ENCODE measurements at regions not wholly inside any gene's neighbourhood (a gene's known extent, or its start where the extent isn't known, plus 50 kb on each side); places are given as distances from the start of the nearest gene placed in this dataset.

GRCh38 chr15:31483053-31483985 lies 156.7 kb downstream of the KLF13 start:
- Histone ChIP-seq H3K27me3 (ENCODE audit: control insufficient read depth, insufficient read depth, low read length) (peaks cover 25% of the 10 kb centered on the region), H3K4me1 (ENCODE audit: control insufficient read depth, insufficient read depth, low read length) (peaks cover 3% of the 10 kb centered on the region; the same call in 1 of the 2 replicates), H3K27ac (ENCODE audit: low read length) (no peak overlapping the region), H3K4me3 (ENCODE audit: low read length) (peak overlapping the region; percentile 46; the same call in 1 of the 2 replicates), H3K36me3 (ENCODE audit: control insufficient read depth, insufficient read depth, low read length) (no peaks in the 10 kb centered on the region; the same call in 1 of the 2 replicates), H3K9me3 (ENCODE audit: control insufficient read depth, insufficient read depth, low read length) (no peaks in the 10 kb centered on the region)
- DNase-seq (ENCODE audit: low read depth, low spot score): no peak
- no CpG with 5 or more reads among the region's 147 CpGs for WGBS (ENCODE audit: insufficient coverage, insufficient read length)

DNA sequence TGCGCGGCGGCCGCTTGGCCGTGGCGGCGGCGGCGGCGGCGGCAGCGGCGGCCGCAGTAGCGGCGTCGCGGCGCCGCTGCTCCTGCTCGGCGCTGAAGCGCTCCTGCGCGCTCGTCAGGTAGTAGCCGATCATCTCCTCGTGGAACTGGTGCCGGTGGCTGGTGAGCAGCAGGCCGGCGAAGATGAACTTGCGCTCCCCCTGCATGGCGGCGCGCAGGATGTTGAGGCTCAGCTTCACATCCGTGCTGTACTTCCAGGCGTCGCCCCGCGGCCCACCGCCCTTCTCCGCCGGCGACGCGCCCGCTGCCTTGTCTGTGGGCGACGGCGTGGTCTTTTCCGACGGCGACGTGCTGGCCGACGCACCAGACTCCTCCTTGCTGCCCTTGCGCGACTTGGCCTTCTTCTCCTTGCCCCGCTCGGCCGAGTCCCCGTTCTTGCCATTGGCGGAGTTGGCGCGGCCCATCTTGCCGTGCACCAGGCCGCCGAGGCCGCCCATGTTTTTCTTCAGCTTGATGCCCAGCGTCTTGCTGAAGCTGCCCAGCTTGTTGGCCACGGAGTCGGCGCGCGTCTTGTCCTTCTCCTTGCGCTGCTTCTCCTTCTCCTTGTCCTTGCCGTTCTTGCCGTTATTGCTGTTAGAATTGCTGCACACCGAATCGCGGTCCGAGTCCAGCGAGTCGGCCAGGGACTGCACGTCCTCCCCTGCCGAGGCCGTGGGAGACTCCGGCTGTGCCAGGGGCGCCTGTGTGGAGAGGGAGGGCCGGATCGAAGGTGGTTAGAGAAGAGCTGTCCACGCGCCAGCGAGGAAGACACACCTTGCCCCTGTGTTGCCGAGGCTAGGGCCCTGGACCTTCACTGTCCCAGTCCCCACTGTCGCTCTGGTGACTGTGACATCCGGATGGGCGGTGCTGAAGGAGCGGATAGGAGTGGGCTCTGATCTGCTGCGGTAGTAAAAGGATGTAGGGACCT lies 157.6 kb downstream of the KLF13 start:
- Histone ChIP-seq H3K36me3 (ENCODE audit: control insufficient read depth, insufficient read depth, low read length) (no peaks in the 10 kb centered on the region; the same call in 1 of the 2 replicates), H3K4me3 (ENCODE audit: low read length) (peak overlapping the region; percentile 21; the same call in 1 of the 2 replicates), H3K9me3 (ENCODE audit: control insufficient read depth, insufficient read depth, low read length) (no peaks in the 10 kb centered on the region), H3K4me1 (ENCODE audit: control insufficient read depth, insufficient read depth, low read length) (peaks cover 5% of the 10 kb centered on the region; the same call in 1 of the 2 replicates), H3K27ac (ENCODE audit: low read length) (no peak overlapping the region), H3K27me3 (ENCODE audit: control insufficient read depth, insufficient read depth, low read length) (peaks cover 25% of the 10 kb centered on the region)
- no peak for DNase-seq (ENCODE audit: low read depth, low spot score)
- no CpG with 5 or more reads among the region's 100 CpGs for WGBS (ENCODE audit: insufficient coverage, insufficient read length)

GRCh38 chr15:31484986-31485385 lies 158.4 kb downstream of the KLF13 start:
- Histone ChIP-seq H3K27ac (ENCODE audit: low read length) (no peak overlapping the region), H3K27me3 (ENCODE audit: control insufficient read depth, insufficient read depth, low read length) (peaks cover 25% of the 10 kb centered on the region), H3K4me3 (ENCODE audit: low read length) (no peak overlapping the region), H3K36me3 (ENCODE audit: control insufficient read depth, insufficient read depth, low read length) (no peaks in the 10 kb centered on the region; the same call in 1 of the 2 replicates), H3K4me1 (ENCODE audit: control insufficient read depth, insufficient read depth, low read length) (peaks cover 5% of the 10 kb centered on the region; the same call in 1 of the 2 replicates), H3K9me3 (ENCODE audit: control insufficient read depth, insufficient read depth, low read length) (no peaks in the 10 kb centered on the region)
- no peak for DNase-seq (ENCODE audit: low read depth, low spot score)
- WGBS (ENCODE audit: insufficient coverage, insufficient read length): no CpG with 5 or more reads among the region's 5 CpGs

GRCh38 chr15:31485431-31485830 lies 158.8 kb downstream of the KLF13 start:
- Histone ChIP-seq H3K27me3 (ENCODE audit: control insufficient read depth, insufficient read depth, low read length) (peaks cover 25% of the 10 kb centered on the region), H3K27ac (ENCODE audit: low read length) (no peak overlapping the region), H3K9me3 (ENCODE audit: control insufficient read depth, insufficient read depth, low read length) (no peaks in the 10 kb centered on the region), H3K4me1 (ENCODE audit: control insufficient read depth, insufficient read depth, low read length) (peaks cover 5% of the 10 kb centered on the region; the same call in 1 of the 2 replicates), H3K4me3 (ENCODE audit: low read length) (no peak overlapping the region), H3K36me3 (ENCODE audit: control insufficient read depth, insufficient read depth, low read length) (no peaks in the 10 kb centered on the region; the same call in 1 of the 2 replicates)
- WGBS (ENCODE audit: insufficient coverage, insufficient read length): no CpG with 5 or more reads among the region's 7 CpGs
- no peak for DNase-seq (ENCODE audit: low read depth, low spot score)

- no peak overlapping the region for H3K27ac ChIP-seq (ENCODE audit: low read length)
- no peak overlapping the region for H3K4me3 ChIP-seq (ENCODE audit: low read length)
- H3K36me3 ChIP-seq (ENCODE audit: control insufficient read depth, insufficient read depth, low read length): no peaks in the 10 kb centered on the region; the same call in 1 of the 2 replicates
- peaks cover 5% of the 10 kb centered on the region; the same call in 1 of the 2 replicates for H3K4me1 ChIP-seq (ENCODE audit: control insufficient read depth, insufficient read depth, low read length)
- DNase-seq (ENCODE audit: low read depth, low spot score): no peak
- H3K27me3 ChIP-seq (ENCODE audit: control insufficient read depth, insufficient read depth, low read length): peaks cover 25% of the 10 kb centered on the region
- no CpG with 5 or more reads among the region's 14 CpGs for WGBS (ENCODE audit: insufficient coverage, insufficient read length)
- no peaks in the 10 kb centered on the region for H3K9me3 ChIP-seq (ENCODE audit: control insufficient read depth, insufficient read depth, low read length)
Measured at GRCh38 chr15:31485911-31486461, 159.4 kb downstream of the KLF13 start.

- Histone ChIP-seq H3K27ac (ENCODE audit: low read length) (no peak overlapping the region), H3K4me3 (ENCODE audit: low read length) (no peak overlapping the region), H3K4me1 (ENCODE audit: control insufficient read depth, insufficient read depth, low read length) (peaks cover 5% of the 10 kb centered on the region; the same call in 1 of the 2 replicates), H3K27me3 (ENCODE audit: control insufficient read depth, insufficient read depth, low read length) (peaks cover 25% of the 10 kb centered on the region), H3K9me3 (ENCODE audit: control insufficient read depth, insufficient read depth, low read length) (no peaks in the 10 kb centered on the region), H3K36me3 (ENCODE audit: control insufficient read depth, insufficient read depth, low read length) (no peaks in the 10 kb centered on the region; the same call in 1 of the 2 replicates)
- DNase-seq (ENCODE audit: low read depth, low spot score): no peak
- WGBS (ENCODE audit: insufficient coverage, insufficient read length): no CpG with 5 or more reads among the region's 11 CpGs
Measured at GRCh38 chr15:31486506-31486905, 159.9 kb downstream of the KLF13 start.

DNA sequence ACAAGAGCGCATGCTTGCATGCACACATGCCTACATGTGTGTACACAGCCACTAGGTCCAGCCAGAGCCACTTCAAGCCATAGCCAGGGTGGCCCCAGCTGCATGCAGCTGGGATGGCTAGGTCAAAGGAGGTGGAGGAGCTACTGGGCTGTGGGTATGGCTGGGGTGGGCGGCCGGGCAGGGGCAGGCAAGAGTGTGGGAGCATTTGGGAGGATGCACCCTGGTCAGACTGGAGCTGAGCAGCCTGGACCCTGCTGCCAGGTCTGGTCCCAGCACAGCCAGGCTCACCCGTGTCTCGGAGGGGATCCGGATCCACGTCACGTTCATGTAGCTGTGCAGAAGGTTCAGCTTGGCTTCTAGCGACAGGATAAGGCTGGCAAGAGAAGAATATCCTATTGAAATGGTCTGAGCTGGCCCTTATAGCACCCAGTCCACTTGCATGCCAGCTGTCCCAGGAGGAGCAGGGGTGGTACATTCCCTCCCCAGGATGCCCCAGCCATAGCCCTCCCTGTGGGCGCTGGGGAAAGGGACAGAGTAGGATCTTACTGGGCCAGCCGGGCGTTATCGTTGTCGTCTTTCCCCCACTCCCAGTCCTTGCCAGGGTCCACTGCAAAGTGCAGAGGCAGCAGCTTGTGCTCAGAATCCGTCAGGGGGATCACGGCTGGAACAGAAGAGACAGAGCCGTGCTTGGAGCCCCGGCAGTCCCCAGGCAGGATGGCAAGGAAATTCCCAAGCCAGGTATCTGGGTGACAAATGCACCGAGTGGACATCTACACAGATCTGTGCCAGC lies 160.5 kb downstream of the KLF13 start:
- Histone ChIP-seq H3K4me3 (ENCODE audit: low read length) (no peak overlapping the region), H3K36me3 (ENCODE audit: control insufficient read depth, insufficient read depth, low read length) (no peaks in the 10 kb centered on the region; the same call in 1 of the 2 replicates), H3K9me3 (ENCODE audit: control insufficient read depth, insufficient read depth, low read length) (no peaks in the 10 kb centered on the region), H3K27me3 (ENCODE audit: control insufficient read depth, insufficient read depth, low read length) (peaks cover 20% of the 10 kb centered on the region), H3K4me1 (ENCODE audit: control insufficient read depth, insufficient read depth, low read length) (peaks cover 5% of the 10 kb centered on the region; the same call in 1 of the 2 replicates), H3K27ac (ENCODE audit: low read length) (no peak overlapping the region)
- WGBS (ENCODE audit: insufficient coverage, insufficient read length): no CpG with 5 or more reads among the region's 19 CpGs
- no peak for DNase-seq (ENCODE audit: low read depth, low spot score)

DNA sequence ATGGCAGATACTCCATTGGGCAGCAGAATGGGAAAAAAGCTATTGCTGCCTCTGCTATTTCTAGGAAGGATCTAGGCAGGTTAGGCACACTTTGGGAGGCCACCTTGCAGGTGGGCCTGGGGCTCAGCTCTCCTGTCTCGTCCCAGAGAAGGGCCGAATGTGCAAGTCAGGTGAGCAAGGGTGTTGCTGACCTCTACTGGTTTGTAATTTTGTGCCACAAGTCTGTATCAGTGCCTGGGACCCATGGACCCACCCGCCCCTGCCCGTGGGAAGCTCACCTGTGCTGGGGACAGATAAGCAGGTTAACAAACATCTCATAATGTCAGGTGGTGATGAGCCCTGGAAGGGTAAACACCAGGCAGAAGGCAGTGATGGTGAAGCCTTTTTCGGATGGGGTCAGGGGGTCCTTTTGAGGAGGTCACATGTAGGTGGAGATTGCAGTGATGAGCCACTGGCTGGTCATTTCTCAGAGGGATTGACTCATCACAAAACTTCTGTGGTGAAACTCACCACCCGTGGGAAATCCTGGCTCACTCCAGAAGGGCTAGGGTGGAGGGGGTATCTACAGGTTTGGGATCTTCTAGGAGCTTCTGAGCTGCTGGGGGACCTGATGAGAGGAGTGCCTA lies 161.3 kb downstream of the KLF13 start:
- WGBS (ENCODE audit: insufficient coverage, insufficient read length): no CpG with 5 or more reads among the region's 6 CpGs
- H3K36me3 ChIP-seq (ENCODE audit: control insufficient read depth, insufficient read depth, low read length): no peaks in the 10 kb centered on the region; the same call in 1 of the 2 replicates
- no peaks in the 10 kb centered on the region for H3K9me3 ChIP-seq (ENCODE audit: control insufficient read depth, insufficient read depth, low read length)
- H3K4me3 ChIP-seq (ENCODE audit: low read length): no peak overlapping the region
- no peak for DNase-seq (ENCODE audit: low read depth, low spot score)
- no peak overlapping the region for H3K27ac ChIP-seq (ENCODE audit: low read length)
- peaks cover 5% of the 10 kb centered on the region; the same call in 1 of the 2 replicates for H3K4me1 ChIP-seq (ENCODE audit: control insufficient read depth, insufficient read depth, low read length)
- H3K27me3 ChIP-seq (ENCODE audit: control insufficient read depth, insufficient read depth, low read length): peaks cover 12% of the 10 kb centered on the region

Data from iPS DF 6.9 (cell line).